BJ (cell line): ENCODE measurements at regions not wholly inside any gene's neighbourhood (a gene's known extent, or its start where the extent isn't known, plus 50 kb on each side); places are given as distances from the start of the nearest gene placed in this dataset.

Source experiments
- CTCF ChIA-PET: fragments of 350-600 bp; formaldehyde crosslinking; extraction: SDS; loops from one replicate; lab custom pipeline; 2021; ENCODE audit warnings: antibody characterized with exemption, inconsistent platforms; lab: Yijun Ruan, JAX
- POLR2A ChIA-PET: fragments of 300-600 bp; sonication (Branson Sonifier 250); formaldehyde crosslinking; extraction: SDS; loops from one replicate; lab custom pipeline; 2021; ENCODE audit warnings: antibody characterized with exemption; lab: Charles Lee
- DNase-seq: peaks from one replicate; pipeline ENCODE4 v3.0.0-alpha.2; 2011; ENCODE audit warnings: low read depth
- H3K27me3 ChIP-seq: 2 replicates; pipeline ENCODE4 v1.6.0; 2011; ENCODE audit warnings: low read length; ENCODE audit not compliant: control insufficient read depth, insufficient read depth
- H3K36me3 ChIP-seq: 2 replicates; pipeline ENCODE4 v1.5.1; 2011; ENCODE audit warnings: low read length; ENCODE audit not compliant: control insufficient read depth, insufficient read depth
- H3K4me3 ChIP-seq: 2 replicates; pipeline ENCODE4 v1.5.1; 2011; ENCODE audit warnings: low read depth, mild to moderate bottlenecking, control low read depth, low read length
- TF ChIP-seq, protein P1 (sequence below): IDR thresholded peaks from 2 replicates; pipeline ENCODE4 v1.5.1; 2011; ENCODE audit warnings: low read depth, mild to moderate bottlenecking, control low read depth, inconsistent platforms, low read length, moderate library complexity; ENCODE audit not compliant: insufficient read depth

DNA sequence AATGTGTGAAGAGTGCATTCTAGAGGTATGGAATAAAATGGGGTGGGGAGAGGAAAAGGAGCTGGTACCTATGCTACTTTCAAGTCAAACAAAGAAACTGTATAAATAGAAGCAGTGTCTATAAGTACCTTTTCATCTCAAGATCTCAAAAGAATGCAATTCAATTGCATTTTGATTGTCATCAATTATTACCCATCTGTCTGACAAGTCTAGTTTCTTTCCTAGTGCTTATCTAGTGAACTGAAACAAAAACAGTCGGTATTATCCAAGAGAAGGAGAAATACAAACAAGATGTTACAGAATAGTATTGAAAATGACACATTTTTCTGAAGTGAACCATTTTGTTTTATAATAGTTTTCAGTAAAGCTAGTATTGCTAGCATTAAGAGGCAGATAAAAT is 754.5 kb upstream of the LRRN3 start:
- DNase-seq = no peak
- no peaks in the 10 kb centered on the region for H3K36me3 ChIP-seq

DNA sequence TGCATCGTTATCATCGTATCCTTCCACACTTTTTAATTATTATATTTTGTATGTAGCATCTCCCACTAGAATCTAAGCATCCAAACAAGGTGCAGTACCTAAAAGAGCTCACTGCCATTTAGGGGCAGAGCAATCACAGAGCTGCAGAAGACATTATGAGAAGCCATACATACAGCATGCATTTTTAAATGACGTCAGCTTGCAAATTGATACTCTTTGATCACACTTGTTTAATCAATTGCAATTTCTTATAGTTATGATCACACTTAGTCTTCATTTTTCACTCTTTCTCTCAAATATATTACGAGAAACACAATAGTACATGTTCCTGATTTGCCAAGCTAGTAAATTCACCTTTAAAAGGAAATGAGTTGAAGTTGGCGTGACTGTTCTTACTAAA is 753.3 kb upstream of the LRRN3 start:
- Histone ChIP-seq H3K36me3 (no peaks in the 10 kb centered on the region), H3K27me3 (no peaks in the 10 kb centered on the region), H3K4me3 (no peak overlapping the region)
- DNase-seq = no peak
- CTCF ChIA-PET = no interaction called here
- POLR2A ChIA-PET = interaction anchor here (0.5 kb wide), 1 partner anchor 180 kb away, joined by 8 read pairs; no protein-coding TSS in a partner anchor
- TF ChIP-seq, protein P1, sequence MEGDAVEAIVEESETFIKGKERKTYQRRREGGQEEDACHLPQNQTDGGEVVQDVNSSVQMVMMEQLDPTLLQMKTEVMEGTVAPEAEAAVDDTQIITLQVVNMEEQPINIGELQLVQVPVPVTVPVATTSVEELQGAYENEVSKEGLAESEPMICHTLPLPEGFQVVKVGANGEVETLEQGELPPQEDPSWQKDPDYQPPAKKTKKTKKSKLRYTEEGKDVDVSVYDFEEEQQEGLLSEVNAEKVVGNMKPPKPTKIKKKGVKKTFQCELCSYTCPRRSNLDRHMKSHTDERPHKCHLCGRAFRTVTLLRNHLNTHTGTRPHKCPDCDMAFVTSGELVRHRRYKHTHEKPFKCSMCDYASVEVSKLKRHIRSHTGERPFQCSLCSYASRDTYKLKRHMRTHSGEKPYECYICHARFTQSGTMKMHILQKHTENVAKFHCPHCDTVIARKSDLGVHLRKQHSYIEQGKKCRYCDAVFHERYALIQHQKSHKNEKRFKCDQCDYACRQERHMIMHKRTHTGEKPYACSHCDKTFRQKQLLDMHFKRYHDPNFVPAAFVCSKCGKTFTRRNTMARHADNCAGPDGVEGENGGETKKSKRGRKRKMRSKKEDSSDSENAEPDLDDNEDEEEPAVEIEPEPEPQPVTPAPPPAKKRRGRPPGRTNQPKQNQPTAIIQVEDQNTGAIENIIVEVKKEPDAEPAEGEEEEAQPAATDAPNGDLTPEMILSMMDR = no peak

More for the DNA sequence above, 754.5 kb upstream of the LRRN3 start:
- H3K27me3 ChIP-seq = no peaks in the 10 kb centered on the region
- CTCF ChIA-PET = no interaction called here
- POLR2A ChIA-PET = no interaction called here
- TF ChIP-seq, protein P1 = no peak
- no peak overlapping the region for H3K4me3 ChIP-seq

DNA sequence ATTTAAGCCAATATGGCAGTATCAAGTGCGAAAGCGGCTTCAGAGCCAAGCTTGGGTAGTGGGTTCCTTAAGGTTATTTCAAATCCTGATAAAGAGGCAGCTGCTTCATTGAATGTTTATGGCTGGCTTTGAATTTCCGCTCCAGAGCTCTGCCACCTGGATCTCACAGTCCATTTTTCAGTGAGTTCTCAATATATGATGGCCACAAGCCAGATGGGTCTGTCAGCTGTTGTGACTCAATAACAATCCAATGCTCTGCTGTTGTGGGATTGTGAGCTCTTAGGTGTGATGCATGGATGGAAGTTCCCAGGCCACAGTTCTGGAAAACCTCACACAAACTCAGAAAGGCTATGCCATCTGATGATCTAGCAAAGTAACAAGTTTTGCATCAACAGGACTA is 743.8 kb upstream of the LRRN3 start:
- DNase-seq = no peak
- no peaks in the 10 kb centered on the region for H3K27me3 ChIP-seq
- no peaks in the 10 kb centered on the region for H3K36me3 ChIP-seq
- ChIA-PET CTCF (interaction anchor here (1.1 kb wide), 1 partner anchor 18 kb away, joined by 3 read pairs; no protein-coding TSS in a partner anchor), POLR2A (no interaction called here)
- TF ChIP-seq, protein P1 = no peak
- no peak overlapping the region for H3K4me3 ChIP-seq

DNA sequence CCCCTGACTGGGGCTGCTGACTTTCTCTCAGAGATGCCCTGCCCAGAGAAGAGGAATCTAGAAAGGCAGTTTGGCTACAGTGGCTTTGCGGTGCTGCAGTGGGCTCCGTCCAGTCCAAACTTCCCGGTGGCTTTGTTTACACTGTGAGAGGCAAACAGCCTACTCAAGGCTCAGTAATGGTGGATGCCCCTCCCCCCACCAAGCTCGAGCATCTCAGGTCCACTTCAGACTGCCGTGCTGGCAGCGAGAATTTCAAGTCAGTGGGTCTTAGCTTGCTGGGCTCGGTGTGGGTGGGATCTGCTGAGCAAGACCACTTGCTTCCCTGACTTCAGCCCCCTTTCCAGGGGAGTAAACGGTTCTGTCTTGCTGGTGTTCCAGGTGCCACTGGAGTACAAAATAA is 734.5 kb upstream of the LRRN3 start:
- ChIA-PET POLR2A (no interaction called here), CTCF (interaction anchor here (0.8 kb wide), 1 partner anchor 18 kb away, joined by 3 read pairs; no protein-coding TSS in a partner anchor)
- no peak overlapping the region for H3K4me3 ChIP-seq
- no peak for DNase-seq
- H3K27me3 ChIP-seq = no peaks in the 10 kb centered on the region
- TF ChIP-seq, protein P1 = no peak
- no peaks in the 10 kb centered on the region for H3K36me3 ChIP-seq

DNA sequence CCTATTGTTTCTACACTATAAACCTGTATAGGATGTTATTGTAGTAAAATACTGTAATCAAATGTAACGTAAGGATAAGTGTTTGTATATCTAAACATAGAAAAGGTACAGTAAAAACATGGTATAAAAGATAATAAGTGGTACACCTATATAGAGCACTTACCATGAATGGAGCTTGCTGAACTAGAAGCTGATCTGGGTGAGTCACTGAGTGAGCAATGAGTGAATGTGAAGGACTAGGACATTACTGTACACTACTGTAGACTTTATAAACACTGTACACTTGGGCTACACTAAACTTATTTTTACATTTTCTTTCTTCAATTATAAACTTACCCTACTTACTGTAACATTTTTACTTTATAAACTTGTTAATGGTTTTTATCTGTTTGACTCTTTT is 732.9 kb upstream of the LRRN3 start:
- ChIA-PET CTCF (no interaction called here), POLR2A (no interaction called here)
- Histone ChIP-seq H3K27me3 (no peaks in the 10 kb centered on the region), H3K36me3 (no peaks in the 10 kb centered on the region), H3K4me3 (no peak overlapping the region)
- DNase-seq = no peak
- TF ChIP-seq, protein P1 = no peak
